Activated T-helper 17 cell treated with anti-CD3 and anti-CD28 coated beads, Interleukin-2, amount 50 U/mL, for 72 hours (primary cell): ENCODE measurements at regions not wholly inside any gene's neighbourhood (a gene's known extent, or its start where the extent isn't known, plus 50 kb on each side); places are given as distances from the start of the nearest gene placed in this dataset.

Experiments
- ATAC-seq: fragments of 150-1000 bp; cut with Tn5 transposase; replicated peaks from 2 replicates; pipeline ENCODE4 v1.10.0; 2021; ENCODE audit warnings: mild to moderate bottlenecking, moderate library complexity
- H3K27ac Mint-ChIP-seq: one replicate; pipeline ENCODE4 v1.8.0; 2022; ENCODE audit warnings: mixed read lengths
- H3K27me3 Mint-ChIP-seq: one replicate; pipeline ENCODE4 v1.8.0; 2022; ENCODE audit warnings: mixed read lengths
- H3K36me3 Mint-ChIP-seq: one replicate; pipeline ENCODE4 v1.8.0; 2022; ENCODE audit warnings: low read depth, mild to moderate bottlenecking, mixed read lengths
- H3K4me1 Mint-ChIP-seq: one replicate; pipeline ENCODE4 v1.8.0; 2022; ENCODE audit warnings: mixed read lengths
- H3K4me3 Mint-ChIP-seq: one replicate; pipeline ENCODE4 v1.8.0; 2022; ENCODE audit warnings: mild to moderate bottlenecking, mixed read lengths
- H3K9me3 Mint-ChIP-seq: one replicate; pipeline ENCODE4 v1.8.0; 2022; ENCODE audit warnings: mixed read lengths

DNA sequence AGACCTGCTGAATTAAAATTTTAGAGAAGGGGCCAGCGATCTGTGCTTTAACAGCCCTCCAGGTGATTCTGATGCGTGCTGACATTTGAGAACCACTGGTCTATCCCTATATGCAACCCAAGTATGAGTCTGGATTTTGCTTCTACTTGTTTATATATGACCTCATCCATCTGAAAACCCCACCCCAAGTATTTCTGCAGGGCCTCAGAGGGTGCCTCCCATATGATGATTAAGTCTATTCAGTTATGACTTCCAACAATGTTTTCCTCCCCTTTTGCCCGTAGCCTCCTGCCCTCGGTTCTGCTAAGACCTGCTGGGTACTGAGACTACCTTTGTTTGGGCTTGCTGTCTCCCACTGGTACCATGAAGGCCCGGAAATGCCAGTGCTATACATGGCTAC lies 376.0 kb upstream of the SMARCA2 start:
- Mint-ChIP-seq H3K4me3 (no peak overlapping the region), H3K27me3 (peaks cover 10% of the 10 kb centered on the region), H3K9me3 (no peaks in the 10 kb centered on the region), H3K36me3 (no peaks in the 10 kb centered on the region), H3K4me1 (no peaks in the 10 kb centered on the region), H3K27ac (no peak overlapping the region)
- ATAC-seq: no peak

DNA sequence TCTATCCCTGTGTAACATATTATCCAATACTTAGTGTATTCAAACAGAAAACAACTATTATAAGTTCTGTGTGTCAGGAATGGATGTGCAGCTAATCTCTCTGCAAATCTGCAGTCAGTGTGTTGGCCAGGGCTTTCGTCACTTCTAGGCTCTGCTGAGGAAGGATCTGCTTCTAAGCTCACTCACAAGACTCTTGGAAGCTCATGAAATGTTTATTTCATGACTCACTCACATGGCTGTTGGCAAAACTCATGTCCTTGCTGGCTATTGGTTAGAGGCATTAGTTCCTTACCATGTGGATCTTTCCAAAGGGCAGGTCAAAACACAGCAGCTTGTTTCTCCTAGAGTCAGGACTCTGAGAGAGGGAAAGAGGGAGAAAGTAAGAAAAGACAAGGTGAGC lies 367.4 kb upstream of the SMARCA2 start:
- H3K4me1 Mint-ChIP-seq: no peaks in the 10 kb centered on the region
- ATAC-seq: no peak

DNA sequence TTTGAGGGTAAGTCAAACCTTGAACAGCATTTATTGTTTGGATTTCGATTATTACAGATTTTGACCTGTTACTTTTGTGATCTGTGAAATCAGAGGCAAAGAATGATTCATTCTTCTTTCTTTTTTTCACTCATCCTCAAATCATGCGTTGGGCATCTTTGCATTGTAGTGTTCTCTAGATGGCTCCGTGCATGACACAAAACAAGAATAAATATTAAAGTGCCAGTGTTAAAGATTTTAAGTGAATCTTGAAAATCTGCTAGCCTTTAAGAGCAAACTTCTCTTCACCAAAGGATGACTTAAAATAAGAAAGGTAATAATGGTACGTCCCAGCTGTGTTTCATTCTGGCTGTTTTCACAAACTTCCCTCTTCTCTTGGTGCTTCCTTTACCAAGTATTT lies 361.9 kb upstream of the SMARCA2 start:
- no peaks in the 10 kb centered on the region for H3K9me3 Mint-ChIP-seq
- no peak overlapping the region for H3K4me3 Mint-ChIP-seq
- H3K36me3 Mint-ChIP-seq: no peaks in the 10 kb centered on the region
- ATAC-seq: no peak
- no peaks in the 10 kb centered on the region for H3K4me1 Mint-ChIP-seq
- H3K27ac Mint-ChIP-seq: no peak overlapping the region
- H3K27me3 Mint-ChIP-seq: peaks cover 36% of the 10 kb centered on the region

More for the DNA sequence above, 367.4 kb upstream of the SMARCA2 start:
- H3K36me3 Mint-ChIP-seq: no peaks in the 10 kb centered on the region
- H3K27me3 Mint-ChIP-seq: peaks cover 27% of the 10 kb centered on the region
- H3K27ac Mint-ChIP-seq: no peak overlapping the region
- no peak overlapping the region for H3K4me3 Mint-ChIP-seq
- H3K9me3 Mint-ChIP-seq: peaks cover 4% of the 10 kb centered on the region

DNA sequence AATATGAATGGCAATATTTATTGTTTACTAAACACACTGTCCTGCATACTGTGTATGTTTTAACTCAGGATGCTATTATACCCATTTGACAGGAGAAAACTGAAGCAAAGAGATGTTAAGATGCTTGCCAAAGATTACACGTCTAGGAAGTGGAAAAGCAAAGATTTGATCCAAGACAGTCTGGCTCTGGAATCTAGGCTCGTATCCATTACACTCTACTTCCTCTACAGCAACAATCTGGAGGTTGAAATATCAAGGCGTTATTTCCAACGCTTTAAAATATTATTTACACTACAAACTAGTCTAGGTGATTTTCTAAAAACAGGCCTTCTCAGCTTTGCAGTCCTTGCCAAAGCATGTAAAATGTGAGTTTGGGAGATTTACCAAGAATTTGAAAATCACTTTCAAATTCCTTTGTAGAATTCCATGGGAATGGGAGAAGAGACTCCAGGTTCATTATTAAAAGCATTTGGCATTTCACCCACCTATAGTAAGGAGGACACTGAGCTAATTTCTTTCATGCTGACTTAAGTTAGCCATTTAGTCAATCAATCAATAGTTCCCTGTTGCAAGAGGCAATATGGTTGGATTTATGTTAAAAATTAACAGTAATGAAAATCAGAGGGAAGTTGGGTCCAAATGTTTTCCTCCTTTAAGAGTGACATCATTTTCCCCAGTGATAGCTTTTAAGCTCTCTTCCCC lies 356.3 kb upstream of the SMARCA2 start:
- H3K4me3 Mint-ChIP-seq: no peak overlapping the region
- ATAC-seq: no peak

DNA sequence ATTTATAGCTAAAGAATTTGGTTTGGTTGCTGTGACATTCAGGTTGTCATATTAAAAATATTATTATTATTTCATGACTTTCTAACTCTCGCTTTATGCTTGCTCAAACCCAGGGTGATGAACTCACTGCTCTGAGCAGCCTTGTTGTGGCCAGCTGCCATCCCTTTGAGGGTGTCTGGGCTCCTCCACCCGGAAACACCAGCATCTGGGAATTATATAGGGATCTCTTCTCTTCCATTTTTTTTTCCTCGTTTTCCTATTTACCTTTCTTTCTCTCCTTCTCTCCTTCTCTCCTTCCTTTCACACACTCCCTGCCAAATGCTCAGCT lies 355.8 kb upstream of the SMARCA2 start:
- Mint-ChIP-seq H3K36me3 (no peaks in the 10 kb centered on the region), H3K4me1 (no peaks in the 10 kb centered on the region), H3K9me3 (no peaks in the 10 kb centered on the region), H3K27me3 (peaks cover 20% of the 10 kb centered on the region), H3K4me3 (no peak overlapping the region), H3K27ac (no peak overlapping the region)
- no peak for ATAC-seq

More for the DNA sequence above, 356.3 kb upstream of the SMARCA2 start:
- Mint-ChIP-seq H3K27ac (no peak overlapping the region), H3K36me3 (no peaks in the 10 kb centered on the region), H3K4me1 (no peaks in the 10 kb centered on the region), H3K9me3 (no peaks in the 10 kb centered on the region), H3K27me3 (peaks cover 22% of the 10 kb centered on the region)

DNA sequence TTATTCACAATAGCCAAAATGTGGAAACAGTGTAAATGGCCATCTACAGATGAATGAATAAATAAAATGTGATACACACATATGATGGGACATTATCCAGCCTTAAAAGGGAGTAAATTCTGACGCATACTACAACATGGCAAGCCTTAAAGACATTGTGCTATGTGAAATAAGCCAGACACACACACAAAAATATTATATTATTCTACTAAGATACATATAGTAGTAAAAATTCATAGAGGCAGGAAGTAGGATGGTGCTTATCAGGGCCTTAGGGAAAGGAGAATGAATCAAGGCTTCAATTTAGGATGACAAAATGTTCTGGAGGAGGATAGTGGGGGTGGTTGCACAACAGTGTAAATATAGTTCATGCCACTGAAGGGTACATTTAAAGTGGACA lies 346.7 kb upstream of the SMARCA2 start:
- H3K27ac Mint-ChIP-seq: no peak overlapping the region
- no peaks in the 10 kb centered on the region for H3K4me1 Mint-ChIP-seq
- peaks cover 5% of the 10 kb centered on the region for H3K9me3 Mint-ChIP-seq
- ATAC-seq: no peak
- H3K4me3 Mint-ChIP-seq: no peak overlapping the region
- no peaks in the 10 kb centered on the region for H3K36me3 Mint-ChIP-seq
- no peaks in the 10 kb centered on the region for H3K27me3 Mint-ChIP-seq

DNA sequence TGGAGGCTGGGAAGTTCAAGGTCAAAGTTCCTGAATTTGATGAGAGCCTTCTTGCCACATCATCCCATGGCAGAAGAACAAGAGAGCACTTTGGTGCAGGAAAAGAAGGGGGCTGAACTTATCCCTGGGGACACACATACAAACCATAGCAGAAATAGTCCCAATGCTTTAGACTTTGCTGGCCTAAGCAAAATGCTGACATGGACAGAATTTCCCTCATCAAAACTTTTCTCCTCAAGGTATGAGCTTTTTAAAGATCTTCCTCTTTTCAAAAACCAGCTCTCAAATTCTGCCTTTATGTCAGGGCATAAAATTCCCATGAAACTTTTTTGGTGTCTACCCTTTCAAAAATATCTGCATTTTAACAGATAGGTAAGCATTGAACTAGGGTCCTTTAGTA lies 341.8 kb upstream of the SMARCA2 start:
- H3K9me3 Mint-ChIP-seq: no peaks in the 10 kb centered on the region
- H3K36me3 Mint-ChIP-seq: no peaks in the 10 kb centered on the region
- H3K27me3 Mint-ChIP-seq: no peaks in the 10 kb centered on the region
- no peaks in the 10 kb centered on the region for H3K4me1 Mint-ChIP-seq
- no peak overlapping the region for H3K4me3 Mint-ChIP-seq
- ATAC-seq: no peak
- no peak overlapping the region for H3K27ac Mint-ChIP-seq

DNA sequence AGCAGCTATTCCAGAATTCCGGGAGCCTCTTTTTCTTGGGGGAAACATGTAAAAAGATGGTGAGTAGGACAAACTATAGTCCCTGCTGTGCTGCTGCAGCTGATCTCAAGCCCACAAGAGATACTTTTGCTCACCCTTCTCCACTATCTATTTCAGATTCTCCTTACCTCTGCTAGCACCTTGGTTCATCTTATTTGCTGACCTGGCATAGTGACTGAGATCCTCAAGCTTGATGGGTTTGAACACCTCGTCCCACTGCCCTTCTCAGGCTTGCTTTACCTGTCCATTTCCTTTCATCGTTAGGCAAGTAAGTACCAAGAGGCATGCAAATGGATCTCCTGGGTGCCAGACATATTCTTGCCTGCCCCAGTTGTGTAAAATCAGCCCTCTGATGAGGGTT lies 338.4 kb upstream of the SMARCA2 start:
- ATAC-seq: no peak
- no peak overlapping the region for H3K4me3 Mint-ChIP-seq
- H3K4me1 Mint-ChIP-seq: no peaks in the 10 kb centered on the region
- no peaks in the 10 kb centered on the region for H3K36me3 Mint-ChIP-seq
- no peak overlapping the region for H3K27ac Mint-ChIP-seq
- H3K27me3 Mint-ChIP-seq: no peaks in the 10 kb centered on the region
- H3K9me3 Mint-ChIP-seq: no peaks in the 10 kb centered on the region

DNA sequence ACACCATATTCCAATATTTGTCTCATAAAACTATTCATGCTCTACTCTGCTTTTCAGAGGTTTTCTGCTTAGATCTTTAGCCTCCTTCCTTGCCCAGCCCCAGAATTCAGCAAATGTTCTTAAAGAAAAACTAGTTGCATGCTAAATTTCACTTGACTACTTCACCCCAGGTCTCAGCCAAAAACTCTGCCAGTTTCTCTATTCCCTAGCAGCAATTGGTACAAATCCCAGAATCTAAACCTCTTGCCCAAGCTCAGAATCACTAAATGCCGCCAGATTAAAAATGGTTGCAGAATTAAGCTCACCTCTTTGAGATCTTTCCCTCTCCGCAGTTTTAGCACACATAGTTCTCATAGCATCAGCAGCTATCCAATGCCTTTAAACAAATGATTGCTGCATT lies 331.2 kb upstream of the SMARCA2 start:
- no peaks in the 10 kb centered on the region for H3K36me3 Mint-ChIP-seq
- H3K9me3 Mint-ChIP-seq: no peaks in the 10 kb centered on the region
- no peak overlapping the region for H3K4me3 Mint-ChIP-seq
- no peaks in the 10 kb centered on the region for H3K4me1 Mint-ChIP-seq
- no peak for ATAC-seq
- peaks cover 26% of the 10 kb centered on the region for H3K27me3 Mint-ChIP-seq
- H3K27ac Mint-ChIP-seq: no peak overlapping the region

DNA sequence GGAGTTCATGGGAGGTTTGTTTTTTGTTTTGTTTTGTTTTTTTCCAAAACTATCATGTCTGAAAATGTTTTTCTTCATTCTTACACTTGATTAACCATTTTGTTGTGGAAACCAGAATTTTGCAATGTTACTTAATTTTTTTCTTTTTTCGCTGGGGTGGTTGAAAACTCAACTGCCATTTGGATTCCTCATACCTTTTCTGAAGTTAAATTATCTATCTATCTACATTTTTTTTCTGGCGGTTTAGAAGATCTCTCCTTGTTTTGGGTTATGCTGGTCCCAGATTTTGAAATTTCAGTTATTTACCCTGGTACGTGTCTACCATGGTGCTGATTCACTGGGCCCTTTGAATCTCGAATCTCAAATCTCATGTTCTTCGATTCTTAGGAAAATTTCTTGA lies 316.2 kb upstream of the SMARCA2 start:
- H3K27me3 Mint-ChIP-seq: peaks cover 37% of the 10 kb centered on the region
- no peaks in the 10 kb centered on the region for H3K9me3 Mint-ChIP-seq
- no peak overlapping the region for H3K27ac Mint-ChIP-seq
- ATAC-seq: no peak
- H3K4me1 Mint-ChIP-seq: no peaks in the 10 kb centered on the region
- H3K4me3 Mint-ChIP-seq: no peak overlapping the region
- no peaks in the 10 kb centered on the region for H3K36me3 Mint-ChIP-seq

DNA sequence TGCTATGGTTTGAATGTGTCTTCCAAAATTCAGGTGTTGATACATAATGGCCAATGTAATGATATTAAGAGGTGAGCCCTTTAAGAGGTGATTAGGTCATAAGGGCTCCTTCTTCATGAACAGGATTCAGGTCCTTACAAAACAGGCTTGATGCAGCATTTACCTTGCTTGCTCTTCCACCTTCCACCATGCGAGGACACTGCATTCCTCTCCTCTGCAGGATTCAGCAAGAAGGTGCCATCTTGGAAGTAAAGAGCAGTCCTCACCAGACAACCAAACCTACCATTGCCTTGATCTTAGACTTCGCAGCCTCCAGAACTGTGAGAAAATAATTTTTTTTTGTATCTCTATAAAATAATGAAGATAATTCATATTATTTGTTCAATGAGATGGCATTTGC lies 314.0 kb upstream of the SMARCA2 start:
- ATAC-seq: no peak
- Mint-ChIP-seq H3K4me1 (no peaks in the 10 kb centered on the region), H3K27ac (no peak overlapping the region), H3K36me3 (no peaks in the 10 kb centered on the region), H3K27me3 (peaks cover 32% of the 10 kb centered on the region), H3K9me3 (no peaks in the 10 kb centered on the region), H3K4me3 (no peak overlapping the region)

DNA sequence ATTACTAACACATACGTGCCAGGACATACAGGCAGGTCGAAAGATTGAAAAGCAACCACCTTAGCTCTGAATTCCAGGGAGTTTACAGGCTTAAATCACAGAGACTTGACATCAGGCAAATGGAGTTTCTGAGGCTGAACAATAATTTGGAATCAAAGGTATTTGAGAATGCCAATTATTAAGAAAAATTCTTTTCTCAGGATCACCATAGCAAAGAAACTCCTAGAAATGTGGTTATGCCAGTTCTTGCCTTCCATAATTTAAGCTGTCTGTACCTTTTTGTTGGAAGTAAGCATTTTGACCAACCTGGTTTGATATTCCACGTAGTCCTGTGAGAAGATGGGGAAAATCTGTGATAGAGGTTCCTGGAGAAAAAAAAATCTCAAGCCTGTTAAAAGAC lies 312.4 kb upstream of the SMARCA2 start:
- H3K27me3 Mint-ChIP-seq: peaks cover 36% of the 10 kb centered on the region
- no peaks in the 10 kb centered on the region for H3K4me1 Mint-ChIP-seq
- no peaks in the 10 kb centered on the region for H3K9me3 Mint-ChIP-seq
- H3K4me3 Mint-ChIP-seq: no peak overlapping the region
- ATAC-seq: no peak
- H3K27ac Mint-ChIP-seq: no peak overlapping the region
- H3K36me3 Mint-ChIP-seq: no peaks in the 10 kb centered on the region

DNA sequence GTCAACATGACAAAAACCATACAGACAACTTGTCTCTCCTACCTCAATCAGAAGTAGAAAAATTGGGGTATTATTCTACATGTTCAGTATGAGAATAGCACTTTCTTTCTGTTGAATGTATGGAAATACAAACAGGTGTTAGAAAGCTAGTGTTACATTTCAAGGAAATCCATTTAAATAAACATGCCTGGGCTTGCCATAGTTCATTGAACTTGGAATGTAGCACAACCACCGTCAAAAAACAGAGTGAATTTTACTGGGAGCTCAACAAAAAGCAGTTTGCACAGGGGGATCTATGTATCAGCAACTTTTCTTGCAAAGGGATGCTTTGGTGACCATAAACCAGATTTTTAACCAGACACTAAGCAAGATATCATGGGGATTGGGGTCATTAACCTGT lies 307.9 kb upstream of the SMARCA2 start:
- ATAC-seq: no peak
- H3K4me3 Mint-ChIP-seq: no peak overlapping the region
- H3K36me3 Mint-ChIP-seq: no peaks in the 10 kb centered on the region
- H3K27ac Mint-ChIP-seq: no peak overlapping the region
- no peaks in the 10 kb centered on the region for H3K4me1 Mint-ChIP-seq
- H3K9me3 Mint-ChIP-seq: no peaks in the 10 kb centered on the region
- peaks cover 27% of the 10 kb centered on the region for H3K27me3 Mint-ChIP-seq

DNA sequence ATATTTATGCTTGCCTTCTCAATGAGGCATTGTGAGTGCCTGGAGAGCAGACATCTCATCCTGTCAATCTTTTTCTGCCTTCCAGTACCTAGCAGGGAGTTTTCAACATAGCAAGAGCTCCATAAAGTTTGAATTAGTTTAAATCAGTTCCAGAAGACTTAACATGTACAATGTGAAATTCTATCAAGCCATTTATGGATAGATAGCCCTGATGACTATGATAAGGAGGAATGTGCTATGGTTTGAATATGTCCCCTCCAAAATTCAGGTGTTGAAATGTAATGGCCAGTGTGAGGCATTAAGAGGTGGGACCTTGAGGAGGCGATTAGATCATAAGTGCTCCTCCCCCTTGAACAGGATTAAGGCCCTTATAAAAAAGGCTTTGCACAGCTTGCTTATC lies 306.9 kb upstream of the SMARCA2 start:
- H3K36me3 Mint-ChIP-seq: no peaks in the 10 kb centered on the region
- H3K27ac Mint-ChIP-seq: no peak overlapping the region
- H3K9me3 Mint-ChIP-seq: no peaks in the 10 kb centered on the region
- no peak overlapping the region for H3K4me3 Mint-ChIP-seq
- peaks cover 22% of the 10 kb centered on the region for H3K27me3 Mint-ChIP-seq
- H3K4me1 Mint-ChIP-seq: no peaks in the 10 kb centered on the region
- ATAC-seq: no peak

DNA sequence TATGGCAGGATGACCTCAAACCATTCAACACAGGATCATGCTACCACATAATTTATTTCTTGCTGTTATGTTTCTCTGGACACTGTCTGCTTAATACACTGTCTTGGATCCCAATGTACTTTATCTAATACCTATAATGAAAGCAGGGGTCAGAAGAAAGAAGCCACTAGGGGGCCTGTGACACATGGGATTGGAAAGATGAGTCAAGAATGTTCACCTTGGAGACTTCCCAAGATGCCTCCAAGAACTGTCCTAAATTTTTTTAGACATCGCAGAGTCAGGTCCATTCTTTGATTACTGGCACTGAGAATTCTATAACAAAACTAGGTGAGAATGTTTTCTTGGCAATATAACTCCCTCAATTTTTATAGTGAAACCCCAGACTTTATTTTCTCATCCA lies 305.8 kb upstream of the SMARCA2 start:
- no peaks in the 10 kb centered on the region for H3K36me3 Mint-ChIP-seq
- no peaks in the 10 kb centered on the region for H3K9me3 Mint-ChIP-seq
- ATAC-seq: no peak
- no peak overlapping the region for H3K27ac Mint-ChIP-seq
- H3K4me3 Mint-ChIP-seq: no peak overlapping the region
- no peaks in the 10 kb centered on the region for H3K4me1 Mint-ChIP-seq
- H3K27me3 Mint-ChIP-seq: peaks cover 15% of the 10 kb centered on the region

DNA sequence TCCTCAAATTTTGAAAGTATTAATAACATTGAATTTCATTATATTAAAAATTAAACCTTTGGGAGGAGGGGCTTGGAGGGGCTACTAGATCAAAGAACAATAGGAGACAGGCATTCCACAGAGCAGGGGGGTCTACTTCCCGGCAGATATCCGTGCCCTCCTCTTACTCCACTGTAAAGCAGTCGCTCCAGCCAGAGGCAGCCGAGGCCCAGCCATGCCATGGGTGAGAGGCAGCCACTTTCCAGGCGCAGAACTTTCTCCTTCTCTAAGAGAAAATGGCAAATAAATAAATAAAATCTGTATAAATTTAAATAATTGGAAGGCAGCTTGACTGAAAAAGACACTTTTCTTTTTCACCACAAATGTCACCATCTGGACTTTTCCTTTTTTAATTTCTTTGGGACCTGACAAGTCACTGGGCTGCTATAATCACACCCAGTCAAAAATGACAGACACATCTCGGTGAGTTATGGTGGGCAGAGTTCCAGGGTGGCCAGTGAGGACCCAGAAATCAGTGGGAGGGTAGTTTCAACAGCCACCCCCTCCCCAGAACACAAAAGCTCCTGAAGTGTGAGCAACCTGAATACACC lies 302.2 kb upstream of the SMARCA2 start:
- Mint-ChIP-seq H3K4me3 (no peak overlapping the region), H3K27me3 (peaks cover 25% of the 10 kb centered on the region), H3K27ac (no peak overlapping the region), H3K36me3 (no peaks in the 10 kb centered on the region), H3K9me3 (no peaks in the 10 kb centered on the region), H3K4me1 (no peaks in the 10 kb centered on the region)
- ATAC-seq: no peak
